Superior temporal gyrus (tissue), 1 donor: ENCODE measurements at regions not wholly inside any gene's neighbourhood (a gene's known extent, or its start where the extent isn't known, plus 50 kb on each side); places are given as distances from the start of the nearest gene placed in this dataset.
"Not testable (repeated sequence)": the region's sequence is repeated elsewhere in the genome, so short reads cannot be mapped to it uniquely, and the experiment has no call there.

Experiments used
- DNase-seq: peaks from one replicate; pipeline ENCODE4 v3.0.0-alpha.2; 2016; ENCODE audit errors: extremely low spot score

- DNase-seq = no peak
Observed at GRCh38 chr3:103873897-103874545, 1439.2 kb downstream of the ZPLD1 start.

- DNase-seq = not testable (repeated sequence)
Observed at GRCh38 chr3:103881809-103882208, 1447.0 kb downstream of the ZPLD1 start.

- DNase-seq = no peak
Observed at GRCh38 chr3:103889675-103890074, 1454.9 kb downstream of the ZPLD1 start.

DNA sequence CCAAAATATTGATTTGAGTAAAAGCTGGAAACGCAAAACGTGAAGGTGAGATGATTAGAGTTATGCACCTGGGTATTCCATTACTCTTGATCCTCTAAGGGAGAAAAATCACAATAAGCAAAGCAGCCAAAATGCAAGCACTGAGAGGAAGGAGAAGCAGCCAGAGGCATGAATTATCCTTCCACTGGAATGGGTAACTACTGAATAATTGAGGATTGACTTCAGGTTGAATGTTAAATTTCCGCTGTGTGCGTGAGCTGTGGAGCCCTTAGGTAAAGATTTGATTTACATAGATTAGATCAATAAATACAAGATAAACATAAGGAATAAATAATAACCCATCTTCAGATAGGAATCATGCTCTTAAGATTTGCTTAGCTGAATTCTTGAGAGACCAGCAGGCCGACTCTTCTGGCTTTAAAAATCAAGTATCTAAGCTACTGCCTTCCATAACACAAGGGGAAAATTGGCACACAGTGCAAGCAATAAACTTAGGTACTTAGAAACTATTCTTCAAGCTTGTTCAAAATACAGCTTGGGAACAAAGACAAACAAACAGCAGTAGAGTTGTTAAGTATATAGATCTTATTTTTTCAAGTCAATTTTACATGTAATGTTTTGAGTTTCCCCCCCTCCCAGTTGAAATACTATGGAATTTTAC is 1459.5 kb downstream of the ZPLD1 start:
- no peak for DNase-seq

- no peak for DNase-seq
Observed at GRCh38 chr3:103899328-103899727, 1464.5 kb downstream of the ZPLD1 start.

- DNase-seq = no peak
Observed at GRCh38 chr3:103904991-103905390, 1461.7 kb upstream of the ALCAM start.

- DNase-seq = no peak
Observed at GRCh38 chr3:103906304-103906703, 1460.4 kb upstream of the ALCAM start.

DNA sequence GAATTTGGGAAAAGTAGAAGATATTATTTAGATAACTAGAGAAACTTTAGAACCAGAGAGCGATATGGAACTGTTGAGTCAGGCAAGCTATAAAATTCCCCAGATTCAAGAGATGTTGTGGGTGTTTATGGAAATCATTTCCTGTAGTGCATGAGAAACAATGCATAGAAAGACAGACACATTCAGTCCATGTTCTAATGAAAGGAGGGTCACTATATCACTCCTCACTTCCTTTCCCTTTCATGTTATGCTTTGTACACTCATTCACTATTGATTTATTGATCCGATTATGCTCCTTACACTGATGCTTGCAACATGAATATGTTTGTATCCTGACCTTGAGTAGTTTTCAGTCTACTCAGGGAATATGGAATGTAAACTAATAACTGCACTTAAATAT is 1459.9 kb upstream of the ALCAM start:
- DNase-seq = no peak

GRCh38 chr3:103907567-103907966 is 1459.1 kb upstream of the ALCAM start:
- no peak for DNase-seq

DNA sequence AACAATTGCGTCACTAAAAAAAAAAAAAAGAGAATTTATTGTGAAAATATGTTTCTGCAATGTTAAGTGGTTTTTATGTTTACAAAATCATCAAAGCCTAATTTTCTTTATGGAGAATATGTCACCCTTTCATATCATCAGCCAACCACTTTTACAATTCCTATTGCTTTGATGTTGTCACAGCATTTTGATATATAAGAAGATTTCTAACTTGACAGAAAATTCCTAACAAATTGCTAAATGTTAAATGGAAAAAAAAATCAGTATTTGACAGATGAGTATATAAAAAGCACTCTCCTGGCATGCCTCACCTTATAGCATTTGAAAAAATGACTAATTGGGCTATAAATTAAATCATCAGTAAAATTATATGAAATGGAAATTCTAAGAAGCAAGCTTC is 1457.3 kb upstream of the ALCAM start:
- DNase-seq = no peak

- DNase-seq = no peak
Observed at GRCh38 chr3:103918336-103918735, 1448.4 kb upstream of the ALCAM start.

- no peak for DNase-seq
Observed at GRCh38 chr3:103919327-103919726, 1447.4 kb upstream of the ALCAM start.

DNA sequence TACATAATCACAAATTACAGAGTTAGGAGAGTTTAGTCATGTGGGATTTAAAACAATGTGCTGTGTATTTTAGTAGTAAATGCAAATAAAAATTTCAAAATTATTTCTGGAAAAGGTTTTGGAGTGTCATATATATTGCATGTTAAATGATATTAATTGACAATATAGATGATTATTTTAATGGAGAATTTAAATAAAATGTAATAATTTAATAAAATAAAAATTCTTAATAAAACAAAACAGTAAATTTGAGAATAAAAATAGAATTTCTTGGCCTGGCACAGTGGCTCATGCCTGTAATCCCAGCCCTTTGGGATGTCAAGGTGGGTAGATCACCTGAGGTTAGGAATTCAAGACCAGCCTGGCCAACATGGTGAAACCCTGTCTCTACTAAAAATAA is 1442.8 kb upstream of the ALCAM start:
- no peak for DNase-seq

DNA sequence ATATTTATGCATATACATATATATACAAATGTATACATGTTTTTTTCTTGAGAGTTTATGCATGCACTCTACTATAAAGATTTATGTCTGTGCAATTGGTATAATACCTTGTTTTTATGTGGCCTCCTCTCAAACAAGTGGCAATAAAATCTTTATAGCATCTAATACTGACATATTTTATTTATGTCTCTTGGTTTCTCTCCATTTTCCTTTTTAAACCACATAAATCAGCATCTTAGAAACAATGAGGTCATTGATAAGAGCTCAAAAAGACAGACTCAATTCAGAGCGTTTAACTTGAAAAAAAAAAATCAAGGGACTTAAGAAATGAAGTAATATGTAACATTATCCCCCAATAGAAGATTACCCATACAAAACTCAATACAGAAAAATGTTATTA is 1442.2 kb upstream of the ALCAM start:
- no peak for DNase-seq

DNA sequence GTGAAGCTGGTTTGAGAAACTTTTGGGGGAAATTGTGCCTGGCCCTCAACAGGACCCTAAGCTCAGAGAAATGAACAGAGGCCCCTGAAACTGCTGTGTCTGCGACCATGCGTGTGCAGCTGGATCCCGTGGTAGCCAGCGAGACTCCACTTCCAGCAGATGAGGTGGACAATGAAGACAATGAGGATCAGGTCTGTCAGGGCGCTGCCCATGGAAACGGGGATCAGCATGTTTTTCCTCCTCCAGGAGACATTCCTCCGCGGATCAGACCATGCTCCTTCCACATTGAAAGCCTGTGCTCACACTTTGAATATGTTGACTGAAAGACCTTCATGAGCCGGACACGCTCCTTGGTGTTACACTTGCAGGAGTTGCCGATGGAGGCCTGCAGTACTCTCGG is 1439.8 kb upstream of the ALCAM start:
- no peak for DNase-seq

GRCh38 chr3:103927896-103928295 is 1438.8 kb upstream of the ALCAM start:
- no peak for DNase-seq

GRCh38 chr3:103937094-103937493 is 1429.6 kb upstream of the ALCAM start:
- DNase-seq = no peak

DNA sequence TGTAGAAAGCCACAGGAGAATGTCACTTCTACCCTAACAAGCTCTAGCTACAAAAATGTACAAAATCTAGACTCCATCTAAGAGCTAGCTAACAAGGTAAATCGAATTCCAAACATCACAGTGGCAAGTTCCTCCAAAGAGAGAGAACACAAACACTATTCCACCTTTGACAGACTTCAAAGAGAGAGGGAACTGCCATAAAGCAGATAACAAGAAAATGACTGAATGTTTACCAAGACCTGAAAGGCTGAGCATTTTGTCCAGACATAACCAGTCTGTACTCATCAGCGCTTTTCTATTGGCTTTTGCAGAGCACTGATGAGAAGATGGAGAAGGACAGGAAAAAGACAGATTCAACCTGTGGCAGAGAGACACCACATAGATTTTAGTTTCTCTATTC is 1419.6 kb upstream of the ALCAM start:
- DNase-seq = no peak

DNA sequence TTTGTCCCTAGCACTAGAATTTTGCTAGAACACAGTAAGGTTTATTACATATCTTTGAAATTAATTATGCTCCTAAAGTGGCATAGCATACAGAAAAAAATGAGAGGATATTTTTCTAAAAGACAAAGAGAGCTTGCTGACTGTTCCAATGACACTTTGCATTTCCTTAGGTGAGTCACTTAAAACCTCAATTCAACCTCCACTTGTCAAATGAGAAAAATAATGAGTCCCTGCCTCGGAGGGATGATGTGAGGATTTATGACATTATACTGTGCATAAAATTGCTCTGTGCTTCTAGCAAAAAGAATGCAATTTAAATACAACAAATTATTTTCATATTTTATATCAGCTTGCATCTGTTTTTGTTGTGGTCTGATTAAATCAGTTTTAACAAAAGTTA is 1417.0 kb upstream of the ALCAM start:
- no peak for DNase-seq

DNA sequence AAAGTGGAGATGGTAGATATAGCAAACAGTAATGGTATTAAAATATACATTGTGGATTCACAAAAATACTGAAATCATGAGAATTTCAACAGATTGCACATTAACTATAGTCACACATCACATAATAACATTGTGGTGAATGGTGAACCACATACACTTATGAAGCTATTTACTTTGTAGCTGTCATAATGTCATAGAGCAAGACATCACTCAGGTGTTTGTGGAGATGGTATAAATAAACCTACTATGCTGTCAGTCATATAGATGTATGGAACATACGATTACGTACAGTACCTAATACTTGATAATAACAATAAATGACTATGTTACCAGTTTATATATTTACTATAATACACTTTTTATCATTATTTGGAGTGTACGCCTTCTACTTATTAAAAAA is 1416.0 kb upstream of the ALCAM start:
- no peak for DNase-seq

GRCh38 chr3:103953796-103954195 is 1412.9 kb upstream of the ALCAM start:
- DNase-seq = no peak

- no peak for DNase-seq
Observed at GRCh38 chr3:103960819-103961218, 1405.9 kb upstream of the ALCAM start.

DNA sequence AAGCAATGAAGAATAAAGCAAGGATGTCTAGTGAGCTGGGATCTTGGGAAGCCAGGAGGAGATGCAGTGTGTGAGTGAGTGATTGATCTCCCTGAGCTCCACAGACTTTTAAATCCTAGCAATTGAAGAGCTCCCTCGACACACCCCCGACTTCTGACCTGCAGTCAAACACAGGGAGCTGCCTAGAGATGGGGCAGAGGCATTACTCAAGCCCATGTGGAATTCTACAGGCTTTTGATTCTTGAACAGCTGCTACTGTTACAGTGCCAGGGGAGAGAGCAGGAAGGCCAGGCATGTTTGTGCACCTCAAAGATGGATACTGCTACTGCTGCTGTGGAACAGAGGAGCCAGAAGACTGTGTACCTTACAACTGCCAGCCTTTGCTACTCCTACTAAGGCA is 1403.1 kb upstream of the ALCAM start:
- no peak for DNase-seq

DNA sequence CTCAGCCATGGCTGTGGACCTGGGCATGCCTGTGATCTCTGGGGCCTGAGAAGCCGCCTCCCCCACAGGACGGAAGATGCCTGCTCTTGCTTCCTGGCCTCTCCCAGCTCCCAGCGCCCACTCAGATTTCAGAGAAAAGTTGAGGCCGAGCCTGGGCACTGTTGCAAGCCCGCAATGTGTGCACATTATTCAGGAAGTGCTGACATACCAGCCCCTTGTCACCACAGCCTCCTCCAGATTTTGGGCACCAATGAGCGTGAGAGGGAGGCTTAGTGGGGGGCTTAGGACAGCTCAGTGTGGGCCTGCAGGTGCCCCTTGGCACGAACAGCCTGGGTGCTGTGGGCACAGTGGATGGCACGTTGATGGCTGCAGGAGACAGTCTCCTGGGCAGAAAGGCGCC is 1400.9 kb upstream of the ALCAM start:
- no peak for DNase-seq
